Neural cell (in vitro differentiated cells): ENCODE measurements at regions not wholly inside any gene's neighbourhood (a gene's known extent, or its start where the extent isn't known, plus 50 kb on each side); places are given as distances from the start of the nearest gene placed in this dataset.

Source experiments
- H2AFZ ChIP-seq: fragments of 200-600, 300-800 bp; sonication (generic), shearing (Covaris generic); 2 replicates; pipeline ENCODE4 v1.6.0; 2014; ENCODE audit warnings: low read depth, mild to moderate bottlenecking, antibody characterized with exemption, low read length, moderate library complexity
- H3F3A ChIP-seq: fragments of 200-600 bp; shearing (Covaris generic); 2 replicates; pipeline ENCODE4 v1.6.1; 2016; ENCODE audit warnings: mild to moderate bottlenecking, moderate library complexity, mixed read lengths, antibody characterized with exemption, low read length; ENCODE audit not compliant: insufficient read depth, poor library complexity, severe bottlenecking
- H3K27ac ChIP-seq: fragments of 200-600, 300-800 bp; sonication (generic), shearing (Covaris generic); 2 replicates; pipeline ENCODE4 v1.5.1; 2014; ENCODE audit warnings: mild to moderate bottlenecking, low read length, moderate library complexity
- H3K27me3 ChIP-seq: fragments of 300-800, 200-600 bp; sonication (generic), shearing (Covaris generic); 2 replicates; pipeline ENCODE4 v1.6.0; 2014; ENCODE audit warnings: mild to moderate bottlenecking, low read depth, low read length, moderate library complexity; ENCODE audit not compliant: insufficient read depth
- H3K36me3 ChIP-seq: fragments of 300-800, 200-600 bp; sonication (generic), shearing (Covaris generic); 2 replicates; pipeline ENCODE4 v1.5.1; 2014; ENCODE audit warnings: mild to moderate bottlenecking, antibody characterized with exemption, low read length, moderate library complexity; ENCODE audit not compliant: insufficient read depth
- H3K4me2 ChIP-seq: fragments of 300-800, 200-600 bp; sonication (generic), shearing (Covaris generic); 2 replicates; pipeline ENCODE4 v1.6.0; 2014; ENCODE audit warnings: mild to moderate bottlenecking, low read length
- H3K4me3 ChIP-seq: fragments of 300-800, 200-600 bp; sonication (generic), shearing (Covaris generic); 2 replicates; pipeline ENCODE4 v1.5.1; 2014; ENCODE audit warnings: mild to moderate bottlenecking, low read length, moderate library complexity
- H3K79me2 ChIP-seq: fragments of 200-600 bp; shearing (Covaris generic); replicated peaks from 2 replicates; pipeline ENCODE4 v1.6.0; 2014; ENCODE audit warnings: mild to moderate bottlenecking, low read length, moderate library complexity; ENCODE audit not compliant: insufficient read depth
- H3K9ac ChIP-seq: fragments of 300-800, 200-600 bp; sonication (generic), shearing (Covaris generic); 2 replicates; pipeline ENCODE4 v1.6.1; 2016; ENCODE audit warnings: mild to moderate bottlenecking, low read length, mixed read lengths
- H3K9me2 ChIP-seq: fragments of 200-600 bp; shearing (Covaris generic); 2 replicates; pipeline ENCODE4 v1.6.1; 2016; ENCODE audit warnings: mild to moderate bottlenecking, low read length, mixed read lengths; ENCODE audit not compliant: insufficient read depth
- H3K9me3 ChIP-seq: fragments of 200-600, 300-800 bp; sonication (generic), shearing (Covaris generic); 2 replicates; pipeline ENCODE4 v1.6.1; 2016; ENCODE audit warnings: mild to moderate bottlenecking, mixed run types, low read length, moderate library complexity, mixed read lengths
- H4K20me1 ChIP-seq: fragments of 200-600 bp; shearing (Covaris generic); 2 replicates; pipeline ENCODE4 v1.6.1; 2016; ENCODE audit warnings: mild to moderate bottlenecking, mixed run types; ENCODE audit not compliant: insufficient read depth
- EP300 ChIP-seq: fragments of 450-650 bp; conservative IDR thresholded peaks from 2 replicates; pipeline ENCODE4 v1.6.1; 2014; ENCODE audit warnings: antibody characterized with exemption, mild to moderate bottlenecking, moderate library complexity; ENCODE audit not compliant: poor library complexity, severe bottlenecking
- EZH2 ChIP-seq: fragments of 200-600, 300-800 bp; shearing (Covaris generic), sonication (generic); IDR thresholded peaks from 2 replicates; pipeline ENCODE4 v1.6.1; 2014; ENCODE audit warnings: antibody characterized with exemption, low read length, borderline replicate concordance, mild to moderate bottlenecking; ENCODE audit not compliant: insufficient read depth, poor library complexity, severe bottlenecking
- MXI1 ChIP-seq: fragments of 450-650 bp; conservative IDR thresholded peaks from 2 replicates; pipeline ENCODE4 v1.6.1; 2014; ENCODE audit warnings: antibody characterized with exemption, mild to moderate bottlenecking; ENCODE audit not compliant: poor library complexity, severe bottlenecking
- POLR2AphosphoS5 ChIP-seq: IDR thresholded peaks from 2 replicates; pipeline ENCODE4 v1.6.1; 2012
- RAD21 ChIP-seq: fragments of 450-650 bp; conservative IDR thresholded peaks from 2 replicates; pipeline ENCODE4 v1.6.1; 2014; ENCODE audit warnings: antibody characterized with exemption, mild to moderate bottlenecking, moderate library complexity
- REST ChIP-seq: IDR thresholded peaks from 2 replicates; pipeline ENCODE4 v1.6.1; 2012; ENCODE audit warnings: borderline replicate concordance
- SMC3 ChIP-seq: fragments of 450-650 bp; conservative IDR thresholded peaks from 2 replicates; pipeline ENCODE4 v1.6.1; 2014; ENCODE audit warnings: antibody characterized with exemption, mild to moderate bottlenecking, moderate library complexity; ENCODE audit not compliant: poor library complexity
- TAF1 ChIP-seq: IDR thresholded peaks from 2 replicates; pipeline ENCODE4 v1.6.1; 2012; ENCODE audit warnings: low read depth
- TF ChIP-seq, protein P1 (sequence below): fragments of 450-650 bp; IDR thresholded peaks from 2 replicates; pipeline ENCODE4 v1.5.1; 2014; ENCODE audit warnings: antibody characterized with exemption, mild to moderate bottlenecking, moderate library complexity; ENCODE audit not compliant: poor library complexity, severe bottlenecking

- Histone ChIP-seq H3K9me3 (no peaks in the 10 kb centered on the region), H3K27me3 (no peaks in the 10 kb centered on the region), H3K4me3 (no peak overlapping the region), H3K36me3 (no peaks in the 10 kb centered on the region), H3F3A (no peaks in the 10 kb centered on the region), H3K4me2 (no peak overlapping the region), H4K20me1 (no peaks in the 10 kb centered on the region), H3K9me2 (no peaks in the 10 kb centered on the region), H3K27ac (no peak overlapping the region), H2AFZ (no peak overlapping the region), H3K9ac (no peak overlapping the region), H3K79me2 (no peaks in the 10 kb centered on the region)
- TF ChIP-seq EP300 = no peak
- no peak for TF ChIP-seq TAF1
- TF ChIP-seq MXI1 = no peak
- TF ChIP-seq RAD21 = no peak
- TF ChIP-seq, protein P1, sequence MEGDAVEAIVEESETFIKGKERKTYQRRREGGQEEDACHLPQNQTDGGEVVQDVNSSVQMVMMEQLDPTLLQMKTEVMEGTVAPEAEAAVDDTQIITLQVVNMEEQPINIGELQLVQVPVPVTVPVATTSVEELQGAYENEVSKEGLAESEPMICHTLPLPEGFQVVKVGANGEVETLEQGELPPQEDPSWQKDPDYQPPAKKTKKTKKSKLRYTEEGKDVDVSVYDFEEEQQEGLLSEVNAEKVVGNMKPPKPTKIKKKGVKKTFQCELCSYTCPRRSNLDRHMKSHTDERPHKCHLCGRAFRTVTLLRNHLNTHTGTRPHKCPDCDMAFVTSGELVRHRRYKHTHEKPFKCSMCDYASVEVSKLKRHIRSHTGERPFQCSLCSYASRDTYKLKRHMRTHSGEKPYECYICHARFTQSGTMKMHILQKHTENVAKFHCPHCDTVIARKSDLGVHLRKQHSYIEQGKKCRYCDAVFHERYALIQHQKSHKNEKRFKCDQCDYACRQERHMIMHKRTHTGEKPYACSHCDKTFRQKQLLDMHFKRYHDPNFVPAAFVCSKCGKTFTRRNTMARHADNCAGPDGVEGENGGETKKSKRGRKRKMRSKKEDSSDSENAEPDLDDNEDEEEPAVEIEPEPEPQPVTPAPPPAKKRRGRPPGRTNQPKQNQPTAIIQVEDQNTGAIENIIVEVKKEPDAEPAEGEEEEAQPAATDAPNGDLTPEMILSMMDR = no peak
- no peak for TF ChIP-seq POLR2AphosphoS5
- TF ChIP-seq EZH2 = no peak
- no peak for TF ChIP-seq SMC3
- TF ChIP-seq REST = no peak
Measured at GRCh38 chr10:111473361-111473760, 396.5 kb downstream of the ADRA2A start.

DNA sequence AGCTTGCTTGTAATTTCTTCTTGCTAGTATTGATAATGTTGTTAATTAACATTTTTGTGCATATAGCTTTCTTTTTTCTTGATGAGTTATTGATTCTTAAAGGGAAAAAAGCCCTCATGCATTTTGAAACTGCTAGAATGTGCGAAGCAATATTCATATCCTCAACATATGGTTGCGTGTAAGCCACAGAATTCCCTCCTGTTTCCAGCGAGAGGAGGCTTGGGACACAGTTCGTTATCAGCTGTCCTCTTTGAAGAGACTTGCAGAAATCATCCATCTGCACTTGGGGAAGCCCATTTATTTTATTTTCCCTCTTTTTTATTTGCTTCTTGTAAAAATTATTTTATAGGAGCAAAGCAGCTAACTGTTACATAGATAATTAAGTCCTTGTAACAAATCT is 398.0 kb downstream of the ADRA2A start:
- Histone ChIP-seq H3K9ac (no peak overlapping the region), H4K20me1 (no peaks in the 10 kb centered on the region), H3K27ac (no peak overlapping the region), H3K4me3 (no peak overlapping the region), H3K9me3 (no peaks in the 10 kb centered on the region), H3K9me2 (no peaks in the 10 kb centered on the region), H3K36me3 (no peaks in the 10 kb centered on the region), H3K4me2 (no peak overlapping the region), H3K79me2 (no peaks in the 10 kb centered on the region), H3K27me3 (no peaks in the 10 kb centered on the region), H3F3A (no peaks in the 10 kb centered on the region), H2AFZ (no peak overlapping the region)
- TF ChIP-seq TAF1 (no peak), RAD21 (no peak), EZH2 (no peak), MXI1 (no peak), SMC3 (no peak), POLR2AphosphoS5 (no peak), REST (no peak), EP300 (no peak)
- TF ChIP-seq, protein P1 = no peak
